ENCODE measurements at regions not wholly inside any gene's neighbourhood (a gene's known extent, or its start where the extent isn't known, plus 50 kb on each side); places are given as distances from the start of the nearest gene placed in this dataset.
A peak's percentile ranks its signal among the peaks of the same experiment; 100 is the strongest.

- DNase-seq (ENCODE audit: low read depth) = no peak
Observed at GRCh38 chr6:40312213-40313015, 274.8 kb downstream of the LRFN2 start.

GRCh38 chr6:40308533-40309306 is 278.4 kb downstream of the LRFN2 start:
- DNase-seq (ENCODE audit: low read depth) = peak; percentile 28

GRCh38 chr6:40307712-40308111 is 279.5 kb downstream of the LRFN2 start:
- DNase-seq (ENCODE audit: low read depth) = no peak

GRCh38 chr6:40302856-40303454 is 284.2 kb downstream of the LRFN2 start:
- DNase-seq (ENCODE audit: low read depth) = no peak

- DNase-seq (ENCODE audit: low read depth) = no peak
Observed at GRCh38 chr6:40299681-40300080, 287.5 kb downstream of the LRFN2 start.

- no peak for DNase-seq (ENCODE audit: low read depth)
Observed at GRCh38 chr6:40298207-40298606, 289.0 kb downstream of the LRFN2 start.

GRCh38 chr6:40295251-40295950 is 291.8 kb downstream of the LRFN2 start:
- DNase-seq (ENCODE audit: low read depth) = no peak

- no peak for DNase-seq (ENCODE audit: low read depth)
Observed at GRCh38 chr6:40293460-40294185, 293.5 kb downstream of the LRFN2 start.

GRCh38 chr6:40293060-40293459 is 294.1 kb downstream of the LRFN2 start:
- no peak for DNase-seq (ENCODE audit: low read depth)

GRCh38 chr6:40290816-40291215 is 296.3 kb downstream of the LRFN2 start:
- no peak for DNase-seq (ENCODE audit: low read depth)

- DNase-seq (ENCODE audit: low read depth) = no peak
Observed at GRCh38 chr6:40288919-40289318, 298.2 kb downstream of the LRFN2 start.

GRCh38 chr6:40287296-40287850 is 299.8 kb downstream of the LRFN2 start:
- no peak for DNase-seq (ENCODE audit: low read depth)

GRCh38 chr6:40286721-40287120 is 300.4 kb downstream of the LRFN2 start:
- DNase-seq (ENCODE audit: low read depth) = no peak

GRCh38 chr6:40285996-40286395 is 301.2 kb downstream of the LRFN2 start:
- no peak for DNase-seq (ENCODE audit: low read depth)

GRCh38 chr6:40285535-40285934 is 301.6 kb downstream of the LRFN2 start:
- no peak for DNase-seq (ENCODE audit: low read depth)

- DNase-seq (ENCODE audit: low read depth) = no peak
Observed at GRCh38 chr6:40282986-40283385, 304.2 kb downstream of the LRFN2 start.

- no peak for DNase-seq (ENCODE audit: low read depth)
Observed at GRCh38 chr6:40281402-40281801, 305.8 kb downstream of the LRFN2 start.

- no peak for DNase-seq (ENCODE audit: low read depth)
Observed at GRCh38 chr6:40280231-40280630, 306.9 kb downstream of the LRFN2 start.

- DNase-seq (ENCODE audit: low read depth) = no peak
Observed at GRCh38 chr6:40276141-40276540, 311.0 kb downstream of the LRFN2 start.

- DNase-seq (ENCODE audit: low read depth) = no peak
Observed at GRCh38 chr6:40274058-40274457, 313.1 kb downstream of the LRFN2 start.

- DNase-seq (ENCODE audit: low read depth) = no peak
Observed at GRCh38 chr6:40268614-40269013, 318.6 kb downstream of the LRFN2 start.
